K562 (cell line): ENCODE measurements at regions not wholly inside any gene's neighbourhood (a gene's known extent, or its start where the extent isn't known, plus 50 kb on each side); places are given as distances from the start of the nearest gene placed in this dataset.

ENCODE experiments used
- ATAC-seq: fragments of 200-7000 bp; cut with Tn5 transposase; 3 replicates; pipeline ENCODE4 v1.9.1; 2020; ENCODE audit warnings: moderate library complexity
- BruUV-seq: library from RNA; stranded (reverse); fragments of 400-500 nt; replicated peaks from 2 replicates; lab custom pipeline; 2021; lab: Mats Ljungman, UMichigan
- CTCF ChIA-PET: fragments of 300-600 bp; formaldehyde crosslinking; extraction: SDS; loops from one replicate; lab custom pipeline; 2021; ENCODE audit warnings: low intra/inter-chr PET ratio; lab: Yijun Ruan, JAX
- POLR2A ChIA-PET: fragments of 300-600, 350-650 bp; sonication (Branson Sonifier 250); formaldehyde crosslinking; extraction: SDS; loops from one replicate; lab custom pipeline; 2021; ENCODE audit warnings: antibody characterized with exemption, inconsistent platforms; lab: Yijun Ruan, JAX
- DNase-seq, 4 experiments: peaks; one replicate each; pipeline versions ENCODE4 v3.0.0 to v3.0.0-alpha.2; 2011 to 2018; ENCODE audit warnings: low spot score in 3 of 4, mixed read lengths in 3 of 4; ENCODE audit errors: extremely low read depth in 1 of 4
- FAIRE-seq: peaks from 2 replicates; lab custom pipeline; 2011; peaks lifted over from hg19 to GRCh38; lab: Jason Lieb, UNC
- H2AFZ ChIP-seq: 2 replicates; pipeline ENCODE4 v1.6.0; 2011; ENCODE audit warnings: low read depth, low read length, control low read depth, inconsistent platforms
- H3K27ac ChIP-seq: fragments of 200-600 bp; 3 replicates; pipeline ENCODE4 v1.8.0; 2011; ENCODE audit warnings: low read depth, mild to moderate bottlenecking, control low read depth, inconsistent platforms, low read length, moderate library complexity, mixed read lengths; ENCODE audit errors: extremely low read depth
- H3K27me3 ChIP-seq, 2 experiments: fragments of 300-600 bp in 1 of 2; 2 replicates in 1 of 2; 3 replicates in 1 of 2; pipeline versions ENCODE4 v1.6.0 to v1.8.0; 2011; ENCODE audit warnings: inconsistent platforms in 2 of 2, low read length in 2 of 2, mild to moderate bottlenecking in 1 of 2, mixed read lengths in 1 of 2, moderate library complexity in 1 of 2; ENCODE audit not compliant: control insufficient read depth in 2 of 2, insufficient read depth in 2 of 2
- H3K36me3 ChIP-seq: fragments of 300-600 bp; 3 replicates; pipeline ENCODE4 v1.8.0; 2011; ENCODE audit warnings: mild to moderate bottlenecking, low read length, inconsistent platforms; ENCODE audit not compliant: control insufficient read depth, insufficient read depth
- H3K4me1 ChIP-seq, 2 experiments: fragments of 200-600 bp in 1 of 2; replicated peaks in 1 of 2; 2 replicates in 1 of 2; 3 replicates in 1 of 2; pipeline versions ENCODE4 v1.5.1 to v1.8.0; 2011; ENCODE audit warnings: inconsistent platforms in 2 of 2, low read length in 2 of 2, mild to moderate bottlenecking in 1 of 2, mixed read lengths in 1 of 2, moderate library complexity in 1 of 2; ENCODE audit not compliant: control insufficient read depth in 2 of 2, insufficient read depth in 2 of 2
- H3K4me2 ChIP-seq: 2 replicates; pipeline ENCODE4 v1.6.1; 2011; ENCODE audit warnings: low read length, control low read depth, inconsistent platforms, mixed read lengths; ENCODE audit not compliant: insufficient read depth
- H3K4me3 ChIP-seq: fragments of 200-600 bp; sonication (generic), shearing (Covaris generic); 2 replicates; pipeline ENCODE4 v1.5.1; 2016; ENCODE audit warnings: control low read depth, inconsistent platforms
- H3K79me2 ChIP-seq: fragments of 200-600 bp; 3 replicates; pipeline ENCODE4 v1.8.0; 2011; ENCODE audit warnings: low read length, inconsistent platforms; ENCODE audit not compliant: control insufficient read depth, insufficient read depth
- H3K9ac ChIP-seq, 2 experiments: 2 replicates each; pipeline versions ENCODE4 v1.6.0 to v1.6.1; 2011; ENCODE audit warnings: low read depth in 2 of 2, low read length in 2 of 2, control low read depth in 1 of 2, inconsistent platforms in 1 of 2, mild to moderate bottlenecking in 1 of 2, mixed read lengths in 1 of 2; ENCODE audit not compliant: insufficient read depth in 1 of 2
- H3K9me1 ChIP-seq: one replicate; pipeline ENCODE4 v1.6.0; 2011; ENCODE audit warnings: inconsistent platforms, mild to moderate bottlenecking, low read length, moderate library complexity; ENCODE audit not compliant: control insufficient read depth, insufficient read depth
- H3K9me3 ChIP-seq: replicated peaks from 2 replicates; pipeline ENCODE4 v1.5.1; 2011; ENCODE audit warnings: low read depth, low read length, inconsistent platforms; ENCODE audit not compliant: control insufficient read depth, insufficient read depth
- H4K20me1 ChIP-seq: replicated peaks from 2 replicates; pipeline ENCODE4 v1.6.1; 2011; ENCODE audit warnings: low read length, inconsistent platforms, mixed read lengths; ENCODE audit not compliant: control insufficient read depth, insufficient read depth
- C11orf30 ChIP-seq: fragments of 450-650 bp; IDR thresholded peaks from 2 replicates; pipeline ENCODE4 v1.6.1; 2016; ENCODE audit warnings: low read depth, mild to moderate bottlenecking
- MAFG ChIP-seq: fragments of 450-650 bp; conservative IDR thresholded peaks from 2 replicates; pipeline ENCODE4 v1.6.1; 2016; ENCODE audit warnings: missing genetic modification characterization, missing compliant biosample characterization
- RFX1 ChIP-seq: fragments of 450-650 bp; IDR thresholded peaks from 2 replicates; pipeline ENCODE4 v1.6.1; 2016; ENCODE audit warnings: mild to moderate bottlenecking, moderate library complexity
- ZNF316 ChIP-seq: fragments of 450-650 bp; IDR thresholded peaks from 2 replicates; pipeline ENCODE4 v1.6.1; 2016
- ZNF76 ChIP-seq: fragments of 250-450 bp; sonication (Bioruptor Pico); IDR thresholded peaks from 2 replicates; pipeline ENCODE4 v1.4.0; 2020; ENCODE audit warnings: mild to moderate bottlenecking, moderate library complexity, borderline replicate concordance
- ZNF77 ChIP-seq: fragments of 250-450 bp; sonication (Bioruptor Pico); IDR thresholded peaks from 2 replicates; pipeline ENCODE4 v1.5.0; 2020
- WGBS: fragments of 100-300 bp; shearing (Covaris generic); methylation state at CpG from one replicate; pipeline ENCODE4 v1.1.6; 2016; ENCODE audit warnings: low coverage, mixed read lengths; ENCODE audit not compliant: insufficient coverage; ENCODE audit errors: missing lambda C conversion rate; 5-methylcytosine and 5-hydroxymethylcytosine counted together
- in situ Hi-C: fragments of 300-500 bp; cut with MboI; formaldehyde crosslinking; loops from 4 replicates; pipeline ENCODE4 v1.15.0; 2018; ENCODE audit warnings: inconsistent platforms, mixed read lengths
- intact Hi-C: fragments of 100-400 bp; cut with micrococcal nuclease; formaldehyde crosslinking; loops from 2 replicates; pipeline ENCODE4 v1.14.2; 2022
- TF ChIP-seq, protein P1 (sequence below): fragments of 200-800 bp; sonication (Bioruptor generic); IDR thresholded peaks from 2 replicates; pipeline ENCODE4 v1.6.1; 2017; ENCODE audit warnings: missing genetic modification characterization, missing compliant biosample characterization
- TF ChIP-seq, protein P2 (sequence below): fragments of 450-650 bp; IDR thresholded peaks from 2 replicates; pipeline ENCODE4 v1.6.1; 2017; ENCODE audit warnings: antibody characterized with exemption, mild to moderate bottlenecking

DNA sequence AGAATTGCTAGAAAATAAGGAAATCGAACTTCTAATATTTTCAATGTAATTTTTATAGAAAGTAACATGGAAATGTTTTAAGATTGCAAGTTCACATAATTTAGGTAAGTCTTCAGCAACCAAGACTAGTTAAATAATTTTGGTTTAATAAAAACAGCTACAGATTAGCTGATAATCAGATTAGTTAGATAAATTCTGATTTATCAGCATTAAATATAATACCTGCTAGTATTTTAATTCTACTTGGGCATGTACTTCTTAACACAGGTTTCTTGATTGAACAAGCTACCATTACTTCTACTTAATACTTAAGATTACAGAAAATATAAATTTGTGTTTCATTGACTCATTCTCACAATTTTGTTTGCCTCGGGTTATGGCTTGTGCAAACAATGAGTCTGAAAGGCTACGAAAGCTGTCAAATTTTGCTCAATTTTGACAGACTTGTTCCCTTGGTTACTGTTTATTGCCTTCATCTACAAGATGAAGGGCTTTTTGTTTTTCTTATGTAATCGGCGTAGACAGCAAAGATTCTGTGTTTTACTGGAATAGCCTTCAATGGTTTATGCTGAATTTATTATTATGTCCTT is 116.1 kb upstream of the NUDT4 start:
- Histone ChIP-seq H3K4me2 (no peak overlapping the region), H3K9me3 (no peaks in the 10 kb centered on the region), H3K79me2 (no peaks in the 10 kb centered on the region), H3K4me3 (no peak overlapping the region), H3K27ac (no peak overlapping the region), H3K36me3 (no peaks in the 10 kb centered on the region), H3K9ac (no peak overlapping the region), H3K9me1 (no peaks in the 10 kb centered on the region), H3K27me3 (no peaks in the 10 kb centered on the region), H3K4me1 (no peaks in the 10 kb centered on the region), H4K20me1 (no peaks in the 10 kb centered on the region), H2AFZ (peak overlapping the region; percentile 28; the same call in 1 of the 2 replicates)
- 74% methylated on average over 5 of the region's 5 CpGs for WGBS
- TF ChIP-seq, protein P1, sequence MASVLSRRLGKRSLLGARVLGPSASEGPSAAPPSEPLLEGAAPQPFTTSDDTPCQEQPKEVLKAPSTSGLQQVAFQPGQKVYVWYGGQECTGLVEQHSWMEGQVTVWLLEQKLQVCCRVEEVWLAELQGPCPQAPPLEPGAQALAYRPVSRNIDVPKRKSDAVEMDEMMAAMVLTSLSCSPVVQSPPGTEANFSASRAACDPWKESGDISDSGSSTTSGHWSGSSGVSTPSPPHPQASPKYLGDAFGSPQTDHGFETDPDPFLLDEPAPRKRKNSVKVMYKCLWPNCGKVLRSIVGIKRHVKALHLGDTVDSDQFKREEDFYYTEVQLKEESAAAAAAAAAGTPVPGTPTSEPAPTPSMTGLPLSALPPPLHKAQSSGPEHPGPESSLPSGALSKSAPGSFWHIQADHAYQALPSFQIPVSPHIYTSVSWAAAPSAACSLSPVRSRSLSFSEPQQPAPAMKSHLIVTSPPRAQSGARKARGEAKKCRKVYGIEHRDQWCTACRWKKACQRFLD (CRISPR knock-in tag) = no peak
- TF ChIP-seq MAFG (tag) (peak; percentile 40; the same call in 1 of the 2 replicates), ZNF77 (CRISPR knock-in tag) (no peak), ZNF76 (no peak), C11orf30 (peak; percentile 57), RFX1 (peak; percentile 37; the same call in 1 of the 2 replicates), ZNF316 (peak; percentile 75)
- TF ChIP-seq, protein P2, sequence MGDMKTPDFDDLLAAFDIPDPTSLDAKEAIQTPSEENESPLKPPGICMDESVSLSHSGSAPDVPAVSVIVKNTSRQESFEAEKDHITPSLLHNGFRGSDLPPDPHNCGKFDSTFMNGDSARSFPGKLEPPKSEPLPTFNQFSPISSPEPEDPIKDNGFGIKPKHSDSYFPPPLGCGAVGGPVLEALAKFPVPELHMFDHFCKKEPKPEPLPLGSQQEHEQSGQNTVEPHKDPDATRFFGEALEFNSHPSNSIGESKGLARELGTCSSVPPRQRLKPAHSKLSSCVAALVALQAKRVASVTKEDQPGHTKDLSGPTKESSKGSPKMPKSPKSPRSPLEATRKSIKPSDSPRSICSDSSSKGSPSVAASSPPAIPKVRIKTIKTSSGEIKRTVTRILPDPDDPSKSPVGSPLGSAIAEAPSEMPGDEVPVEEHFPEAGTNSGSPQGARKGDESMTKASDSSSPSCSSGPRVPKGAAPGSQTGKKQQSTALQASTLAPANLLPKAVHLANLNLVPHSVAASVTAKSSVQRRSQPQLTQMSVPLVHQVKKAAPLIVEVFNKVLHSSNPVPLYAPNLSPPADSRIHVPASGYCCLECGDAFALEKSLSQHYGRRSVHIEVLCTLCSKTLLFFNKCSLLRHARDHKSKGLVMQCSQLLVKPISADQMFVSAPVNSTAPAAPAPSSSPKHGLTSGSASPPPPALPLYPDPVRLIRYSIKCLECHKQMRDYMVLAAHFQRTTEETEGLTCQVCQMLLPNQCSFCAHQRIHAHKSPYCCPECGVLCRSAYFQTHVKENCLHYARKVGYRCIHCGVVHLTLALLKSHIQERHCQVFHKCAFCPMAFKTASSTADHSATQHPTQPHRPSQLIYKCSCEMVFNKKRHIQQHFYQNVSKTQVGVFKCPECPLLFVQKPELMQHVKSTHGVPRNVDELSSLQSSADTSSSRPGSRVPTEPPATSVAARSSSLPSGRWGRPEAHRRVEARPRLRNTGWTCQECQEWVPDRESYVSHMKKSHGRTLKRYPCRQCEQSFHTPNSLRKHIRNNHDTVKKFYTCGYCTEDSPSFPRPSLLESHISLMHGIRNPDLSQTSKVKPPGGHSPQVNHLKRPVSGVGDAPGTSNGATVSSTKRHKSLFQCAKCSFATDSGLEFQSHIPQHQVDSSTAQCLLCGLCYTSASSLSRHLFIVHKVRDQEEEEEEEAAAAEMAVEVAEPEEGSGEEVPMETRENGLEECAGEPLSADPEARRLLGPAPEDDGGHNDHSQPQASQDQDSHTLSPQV = no peak
- ATAC-seq (no peak), DNase-seq (no peak), FAIRE-seq (no peak)
- CTCF ChIA-PET = no interaction called here
- POLR2A ChIA-PET = interaction anchor here (1.3 to 1.4 kb wide), 2 partner anchors 12 to 17 kb away, joined by 4 to 5 read pairs; no protein-coding TSS in a partner anchor
- intact Hi-C loops = no loop called here
- in situ Hi-C loops = no loop called here
- no TSS peak for BruUV-seq
